Mucosa of stomach (tissue), 1 donor: ENCODE measurements at regions not wholly inside any gene's neighbourhood (a gene's known extent, or its start where the extent isn't known, plus 50 kb on each side); places are given as distances from the start of the nearest gene placed in this dataset.
"Not testable (repeated sequence)": the region's sequence is repeated elsewhere in the genome, so short reads cannot be mapped to it uniquely, and the experiment has no call there.

Source experiments
- H3K27me3 ChIP-seq: one replicate; pipeline ENCODE4 v1.7.0; 2013; ENCODE audit warnings: mild to moderate bottlenecking, low read length; ENCODE audit not compliant: control insufficient read depth, insufficient read depth
- H3K36me3 ChIP-seq: one replicate; pipeline ENCODE4 v1.7.0; 2013; ENCODE audit warnings: low read length; ENCODE audit not compliant: control insufficient read depth, insufficient read depth
- H3K4me1 ChIP-seq: one replicate; pipeline ENCODE4 v1.7.0; 2013; ENCODE audit warnings: mild to moderate bottlenecking, low read length; ENCODE audit not compliant: control insufficient read depth, insufficient read depth
- H3K4me3 ChIP-seq: one replicate; pipeline ENCODE4 v1.7.0; 2013; ENCODE audit warnings: low read length
- H3K9ac ChIP-seq: one replicate; pipeline ENCODE4 v1.7.0; 2013; ENCODE audit warnings: mild to moderate bottlenecking, low read length, moderate library complexity
- H3K9me3 ChIP-seq: one replicate; pipeline ENCODE4 v1.7.0; 2013; ENCODE audit warnings: mild to moderate bottlenecking, low read length, moderate library complexity; ENCODE audit not compliant: control insufficient read depth
- donor health status: Pancreatic carcinoma.

- Histone ChIP-seq H3K36me3 (no peaks in the 10 kb centered on the region), H3K4me3 (no peak overlapping the region), H3K4me1 (peaks cover 5% of the 10 kb centered on the region), H3K9me3 (no peaks in the 10 kb centered on the region), H3K9ac (no peak overlapping the region), H3K27me3 (no peaks in the 10 kb centered on the region)
Observed at GRCh38 chr14:35956376-35957085, 130.4 kb downstream of the BRMS1L start.

GRCh38 chr14:35952584-35952983 lies 126.4 kb downstream of the BRMS1L start:
- H3K27me3 ChIP-seq: no peaks in the 10 kb centered on the region
- H3K4me3 ChIP-seq: no peak overlapping the region
- no peaks in the 10 kb centered on the region for H3K4me1 ChIP-seq
- no peak overlapping the region for H3K9ac ChIP-seq
- H3K36me3 ChIP-seq: no peaks in the 10 kb centered on the region
- no peaks in the 10 kb centered on the region for H3K9me3 ChIP-seq

GRCh38 chr14:35949920-35950513 lies 123.9 kb downstream of the BRMS1L start:
- Histone ChIP-seq H3K36me3 (no peaks in the 10 kb centered on the region), H3K9me3 (no peaks in the 10 kb centered on the region), H3K9ac (no peak overlapping the region), H3K4me3 (no peak overlapping the region), H3K4me1 (no peaks in the 10 kb centered on the region), H3K27me3 (no peaks in the 10 kb centered on the region)

GRCh38 chr14:35947983-35948382 lies 121.8 kb downstream of the BRMS1L start:
- H3K9ac ChIP-seq, H3K27me3 ChIP-seq, H3K4me1 ChIP-seq, H3K9me3 ChIP-seq, H3K36me3 ChIP-seq, H3K4me3 ChIP-seq: not testable (repeated sequence)

- no peak overlapping the region for H3K4me3 ChIP-seq
- H3K36me3 ChIP-seq: no peaks in the 10 kb centered on the region
- H3K4me1 ChIP-seq: peaks cover 4% of the 10 kb centered on the region
- H3K9ac ChIP-seq: no peak overlapping the region
- H3K9me3 ChIP-seq: no peaks in the 10 kb centered on the region
- H3K27me3 ChIP-seq: no peaks in the 10 kb centered on the region
Observed at GRCh38 chr14:35944847-35945246, 118.7 kb downstream of the BRMS1L start.

GRCh38 chr14:35940291-35940690 lies 114.2 kb downstream of the BRMS1L start:
- no peaks in the 10 kb centered on the region for H3K36me3 ChIP-seq
- peaks cover 4% of the 10 kb centered on the region for H3K4me1 ChIP-seq
- no peaks in the 10 kb centered on the region for H3K9me3 ChIP-seq
- peak overlapping the region; percentile 45 for H3K9ac ChIP-seq
- H3K27me3 ChIP-seq: no peaks in the 10 kb centered on the region
- H3K4me3 ChIP-seq: no peak overlapping the region

- no peaks in the 10 kb centered on the region for H3K27me3 ChIP-seq
- H3K9me3 ChIP-seq: no peaks in the 10 kb centered on the region
- H3K4me1 ChIP-seq: peaks cover 4% of the 10 kb centered on the region
- H3K9ac ChIP-seq: no peak overlapping the region
- H3K36me3 ChIP-seq: no peaks in the 10 kb centered on the region
- H3K4me3 ChIP-seq: no peak overlapping the region
Observed at GRCh38 chr14:35938770-35939169, 112.6 kb downstream of the BRMS1L start.

GRCh38 chr14:35934499-35934898 lies 108.4 kb downstream of the BRMS1L start:
- no peaks in the 10 kb centered on the region for H3K36me3 ChIP-seq
- no peak overlapping the region for H3K4me3 ChIP-seq
- H3K27me3 ChIP-seq: no peaks in the 10 kb centered on the region
- H3K4me1 ChIP-seq: no peaks in the 10 kb centered on the region
- H3K9ac ChIP-seq: no peak overlapping the region
- H3K9me3 ChIP-seq: no peaks in the 10 kb centered on the region

- Histone ChIP-seq H3K36me3 (no peaks in the 10 kb centered on the region), H3K27me3 (no peaks in the 10 kb centered on the region), H3K4me3 (no peak overlapping the region), H3K9ac (no peak overlapping the region), H3K9me3 (no peaks in the 10 kb centered on the region), H3K4me1 (no peaks in the 10 kb centered on the region)
Observed at GRCh38 chr14:35932659-35933159, 106.6 kb downstream of the BRMS1L start.

- no peak overlapping the region for H3K9ac ChIP-seq
- H3K4me1 ChIP-seq: no peaks in the 10 kb centered on the region
- H3K27me3 ChIP-seq: no peaks in the 10 kb centered on the region
- H3K4me3 ChIP-seq: no peak overlapping the region
- H3K36me3 ChIP-seq: no peaks in the 10 kb centered on the region
- H3K9me3 ChIP-seq: no peaks in the 10 kb centered on the region
Observed at GRCh38 chr14:35932136-35932535, 106.0 kb downstream of the BRMS1L start.

GRCh38 chr14:35931346-35931745 lies 105.2 kb downstream of the BRMS1L start:
- Histone ChIP-seq H3K27me3 (no peaks in the 10 kb centered on the region), H3K9ac (no peak overlapping the region), H3K36me3 (no peaks in the 10 kb centered on the region), H3K4me3 (no peak overlapping the region), H3K9me3 (no peaks in the 10 kb centered on the region), H3K4me1 (no peaks in the 10 kb centered on the region)

GRCh38 chr14:35929186-35929585 lies 103.0 kb downstream of the BRMS1L start:
- Histone ChIP-seq H3K36me3 (no peaks in the 10 kb centered on the region), H3K4me3 (no peak overlapping the region), H3K27me3 (no peaks in the 10 kb centered on the region), H3K4me1 (no peaks in the 10 kb centered on the region), H3K9ac (no peak overlapping the region), H3K9me3 (no peaks in the 10 kb centered on the region)
